ENCODE measurements at regions not wholly inside any gene's neighbourhood (a gene's known extent, or its start where the extent isn't known, plus 50 kb on each side); places are given as distances from the start of the nearest gene placed in this dataset.

DNA sequence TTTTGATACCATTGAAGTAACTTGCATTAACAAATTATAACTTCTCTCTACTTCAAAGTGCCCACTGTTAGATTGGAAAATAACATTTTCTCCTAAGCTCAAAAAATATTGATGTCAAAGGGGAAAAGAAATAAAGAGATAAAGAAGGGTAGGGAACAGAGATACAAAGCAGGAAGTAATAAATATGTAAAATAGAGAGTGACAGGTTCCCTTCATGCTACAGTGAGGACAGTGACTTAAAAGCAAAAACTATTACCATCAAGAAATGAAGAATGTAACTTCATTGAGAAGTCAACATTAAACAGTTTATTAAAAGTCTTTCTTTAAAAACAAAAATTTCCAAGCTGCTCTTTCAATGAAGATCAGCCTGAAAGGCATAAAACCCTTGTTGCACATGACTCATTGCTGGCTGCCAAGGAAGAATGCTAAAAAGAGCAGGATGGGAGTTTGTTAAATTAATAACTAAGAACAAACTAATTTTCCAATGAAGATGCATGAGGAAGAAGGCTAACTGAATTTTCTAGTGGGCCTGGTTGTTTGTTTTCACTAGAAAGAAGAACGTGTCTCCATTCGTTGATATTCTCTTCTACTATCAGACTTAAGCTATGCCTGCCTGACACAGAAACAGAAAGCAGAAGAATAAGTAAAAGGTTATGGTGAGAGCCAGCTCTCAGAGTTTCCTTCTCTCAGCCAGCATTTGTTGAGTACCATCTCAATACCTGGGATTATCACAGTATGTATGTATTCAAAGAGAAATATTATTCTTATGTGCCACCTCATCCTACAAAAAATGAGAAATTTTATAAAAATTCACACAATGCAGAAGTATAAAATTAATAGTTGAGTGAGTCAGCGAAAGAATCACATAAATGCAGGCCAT lies 197.8 kb upstream of the NREP start:
- intact Hi-C loops (cut with DNase I): no loop called here
- no peaks in the 10 kb centered on the region for H3K36me3 ChIP-seq (ENCODE audit: insufficient read depth in 1 of 2, low read depth in 1 of 2)
- TF ChIP-seq, protein P1, sequence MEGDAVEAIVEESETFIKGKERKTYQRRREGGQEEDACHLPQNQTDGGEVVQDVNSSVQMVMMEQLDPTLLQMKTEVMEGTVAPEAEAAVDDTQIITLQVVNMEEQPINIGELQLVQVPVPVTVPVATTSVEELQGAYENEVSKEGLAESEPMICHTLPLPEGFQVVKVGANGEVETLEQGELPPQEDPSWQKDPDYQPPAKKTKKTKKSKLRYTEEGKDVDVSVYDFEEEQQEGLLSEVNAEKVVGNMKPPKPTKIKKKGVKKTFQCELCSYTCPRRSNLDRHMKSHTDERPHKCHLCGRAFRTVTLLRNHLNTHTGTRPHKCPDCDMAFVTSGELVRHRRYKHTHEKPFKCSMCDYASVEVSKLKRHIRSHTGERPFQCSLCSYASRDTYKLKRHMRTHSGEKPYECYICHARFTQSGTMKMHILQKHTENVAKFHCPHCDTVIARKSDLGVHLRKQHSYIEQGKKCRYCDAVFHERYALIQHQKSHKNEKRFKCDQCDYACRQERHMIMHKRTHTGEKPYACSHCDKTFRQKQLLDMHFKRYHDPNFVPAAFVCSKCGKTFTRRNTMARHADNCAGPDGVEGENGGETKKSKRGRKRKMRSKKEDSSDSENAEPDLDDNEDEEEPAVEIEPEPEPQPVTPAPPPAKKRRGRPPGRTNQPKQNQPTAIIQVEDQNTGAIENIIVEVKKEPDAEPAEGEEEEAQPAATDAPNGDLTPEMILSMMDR (IDR thresholded peaks at IDR 0.05): no peak
- ATAC-seq (no peak), DNase-seq (no peak)
- H3K9me3 ChIP-seq: no peaks in the 10 kb centered on the region
- H3K4me1 ChIP-seq: no peaks in the 10 kb centered on the region
- no peak overlapping the region for H3K4me3 ChIP-seq
- no peak overlapping the region for H3K27ac ChIP-seq
- H3K27me3 ChIP-seq (ENCODE audit: insufficient read depth in 3 of 3, low read length in 2 of 3): no peaks in the 10 kb centered on the region
- WGBS, 3 donors: 61 to 78% (median 64%) methylated on average over 3 of the region's 3 CpGs

DNA sequence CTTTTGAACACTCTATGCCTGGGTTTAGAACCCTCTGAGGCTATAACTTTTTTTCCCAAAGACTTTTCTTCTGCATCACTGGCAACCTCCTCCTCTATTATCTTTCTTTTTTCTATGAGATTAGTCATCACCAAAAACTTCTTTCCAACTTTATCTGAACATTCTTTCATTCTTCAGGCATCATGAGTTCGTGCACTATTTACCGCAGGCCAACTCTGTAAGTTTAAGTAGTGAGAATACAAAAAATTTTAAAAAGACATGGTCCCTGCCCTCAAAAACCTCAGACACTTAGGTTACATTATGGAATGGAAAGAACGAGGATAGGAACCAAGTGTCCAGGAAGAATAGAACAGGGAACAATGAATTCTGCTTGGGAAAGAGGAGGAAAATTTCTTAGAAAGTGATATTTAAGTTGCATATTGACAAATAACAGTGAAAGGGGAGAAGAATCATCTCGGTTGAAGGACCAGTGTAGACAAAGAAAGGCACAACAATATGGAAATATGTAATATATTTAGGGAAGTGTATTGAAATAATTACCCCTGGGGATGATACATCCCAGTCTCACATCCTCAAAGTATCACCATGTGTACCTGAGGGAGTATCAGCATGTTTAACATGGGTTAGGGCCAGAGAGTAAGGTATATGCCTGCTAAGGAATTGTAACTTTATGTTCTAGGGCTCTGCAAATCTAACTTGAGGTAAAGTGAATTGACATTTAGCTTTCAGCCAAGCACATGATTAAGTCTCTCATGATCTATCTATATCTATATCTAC lies 196.5 kb upstream of the NREP start:
- no peak overlapping the region for H3K27ac ChIP-seq
- WGBS, 3 donors: 67 to 77% (median 68%) methylated on average over 4 of the region's 4 CpGs
- intact Hi-C loops (cut with DNase I): no loop called here
- DNase-seq (no peak), ATAC-seq (no peak)
- TF ChIP-seq, protein P1 (IDR thresholded peaks at IDR 0.05): no peak
- H3K9me3 ChIP-seq: no peaks in the 10 kb centered on the region
- no peaks in the 10 kb centered on the region for H3K36me3 ChIP-seq (ENCODE audit: insufficient read depth in 1 of 2, low read depth in 1 of 2)
- no peaks in the 10 kb centered on the region for H3K27me3 ChIP-seq (ENCODE audit: insufficient read depth in 3 of 3, low read length in 2 of 3)
- H3K4me1 ChIP-seq: no peaks in the 10 kb centered on the region
- H3K4me3 ChIP-seq: no peak overlapping the region

DNA sequence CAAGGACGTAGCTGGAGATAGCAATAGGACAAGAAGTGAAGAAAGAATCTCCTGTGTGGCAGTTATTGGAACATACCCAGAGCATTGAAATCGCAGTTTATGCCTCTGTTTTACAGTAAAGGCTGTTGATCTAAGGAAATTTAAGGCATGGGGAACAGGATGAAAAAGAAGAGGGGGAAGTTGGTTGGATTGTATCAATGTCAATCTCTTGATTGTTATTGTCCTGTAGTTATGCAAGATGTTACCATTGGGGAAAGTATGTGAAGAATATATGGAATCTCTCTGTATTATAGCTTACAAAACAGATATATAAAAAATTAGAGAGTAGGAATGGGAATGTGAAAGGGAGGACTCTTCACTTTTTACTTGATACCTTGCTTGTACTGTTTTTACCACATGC lies 195.6 kb upstream of the NREP start:
- ATAC-seq: no peak
- Histone ChIP-seq H3K27me3 (ENCODE audit: insufficient read depth in 3 of 3, low read length in 2 of 3) (no peaks in the 10 kb centered on the region), H3K4me1 (no peaks in the 10 kb centered on the region), H3K36me3 (ENCODE audit: insufficient read depth in 1 of 2, low read depth in 1 of 2) (no peaks in the 10 kb centered on the region), H3K4me3 (no peak overlapping the region), H3K9me3 (no peaks in the 10 kb centered on the region), H3K27ac (no peak overlapping the region)
- TF ChIP-seq, protein P1 (IDR thresholded peaks at IDR 0.05): no peak
- DNase-seq: no peak
- WGBS, 3 donors: 86 to 95% (median 88%) methylated on average over 2 of the region's 2 CpGs
- intact Hi-C loops (cut with DNase I): no loop called here

DNA sequence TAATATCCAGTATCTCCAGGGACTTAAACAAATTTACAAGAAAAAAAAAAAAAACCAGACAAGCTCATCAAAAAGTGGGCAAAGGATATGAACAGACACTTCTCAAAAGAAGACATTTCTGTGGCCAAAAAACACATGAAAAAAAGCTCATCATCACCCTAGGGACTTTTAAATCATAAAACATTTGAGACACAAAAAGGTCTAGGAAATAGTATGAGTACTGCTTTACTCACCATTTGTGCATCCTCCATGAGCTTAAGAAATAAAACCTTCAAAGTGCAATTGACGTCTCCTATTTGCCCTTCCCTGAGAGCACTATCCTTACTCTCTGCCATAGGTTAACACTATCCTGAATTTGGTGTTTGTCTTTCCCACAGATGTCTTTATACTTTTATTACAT lies 193.7 kb upstream of the NREP start:
- Histone ChIP-seq H3K27ac (no peak overlapping the region), H3K36me3 (ENCODE audit: insufficient read depth in 1 of 2, low read depth in 1 of 2) (no peaks in the 10 kb centered on the region), H3K9me3 (no peaks in the 10 kb centered on the region), H3K27me3 (ENCODE audit: insufficient read depth in 3 of 3, low read length in 2 of 3) (no peaks in the 10 kb centered on the region), H3K4me3 (no peak overlapping the region), H3K4me1 (no peaks in the 10 kb centered on the region)
- DNase-seq (no peak), ATAC-seq (no peak)
- WGBS, 3 donors: 77 to 94% (median 83%) methylated on average over 1 of the region's 1 CpG
- intact Hi-C loops (cut with DNase I): no loop called here
- TF ChIP-seq, protein P1 (IDR thresholded peaks at IDR 0.05): no peak
